Hematopoietic multipotent progenitor cell treated with erythropoietin and hydrocortisone succinate and interleukin-3 and kit ligand, for 8 days (in vitro differentiated cells): ENCODE measurements at regions not wholly inside any gene's neighbourhood (a gene's known extent, or its start where the extent isn't known, plus 50 kb on each side); places are given as distances from the start of the nearest gene placed in this dataset.
"Not testable (repeated sequence)": the region's sequence is repeated elsewhere in the genome, so short reads cannot be mapped to it uniquely, and the experiment has no call there.

Experiments
- DNase-seq: peaks from one replicate; pipeline ENCODE4 v3.0.0-alpha.2; 2015

- DNase-seq: no peak
Measured at GRCh38 chr6:113171882-113172281, 685.3 kb upstream of the MARCKS start.

DNA sequence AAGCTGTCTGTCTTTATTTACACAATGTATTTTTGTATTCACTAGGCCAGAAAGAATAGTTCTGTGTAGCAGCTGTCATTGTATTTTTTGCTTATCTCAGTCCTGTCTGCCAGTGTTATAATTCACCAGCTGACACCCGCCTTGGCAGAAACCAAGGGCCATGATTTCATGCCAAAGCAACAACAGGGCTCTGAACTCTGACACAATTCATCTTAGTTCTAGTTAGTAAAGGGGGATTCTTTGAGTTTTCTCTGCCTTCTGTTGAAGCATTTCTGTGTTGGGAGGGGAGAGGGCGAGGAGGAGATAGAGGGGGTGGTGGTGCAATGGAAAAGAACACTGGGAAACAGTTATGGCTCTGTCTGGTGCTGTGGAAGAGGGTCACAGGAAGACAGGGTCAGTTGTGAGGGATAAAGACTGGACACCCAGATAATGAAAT, 684.6 kb upstream of the MARCKS start:
- no peak for DNase-seq

DNA sequence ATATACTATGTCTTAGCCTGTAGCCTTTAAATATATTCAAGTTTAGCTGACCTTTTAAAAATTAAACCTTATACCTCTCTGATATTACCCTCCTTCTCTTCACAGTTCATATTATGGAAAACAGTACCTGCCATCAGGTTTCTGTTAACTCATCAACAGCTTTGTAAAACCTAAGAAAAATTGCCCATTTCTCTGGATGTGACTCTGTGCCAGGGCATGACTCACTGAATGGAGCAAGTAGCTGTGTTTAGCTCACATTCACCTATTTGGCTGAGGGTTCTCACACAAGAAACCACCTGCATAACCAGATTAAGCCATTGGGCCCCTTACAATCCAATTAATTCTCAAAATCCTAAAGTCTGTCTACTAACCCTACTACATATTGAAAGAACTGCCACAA, 678.8 kb upstream of the MARCKS start:
- no peak for DNase-seq

DNA sequence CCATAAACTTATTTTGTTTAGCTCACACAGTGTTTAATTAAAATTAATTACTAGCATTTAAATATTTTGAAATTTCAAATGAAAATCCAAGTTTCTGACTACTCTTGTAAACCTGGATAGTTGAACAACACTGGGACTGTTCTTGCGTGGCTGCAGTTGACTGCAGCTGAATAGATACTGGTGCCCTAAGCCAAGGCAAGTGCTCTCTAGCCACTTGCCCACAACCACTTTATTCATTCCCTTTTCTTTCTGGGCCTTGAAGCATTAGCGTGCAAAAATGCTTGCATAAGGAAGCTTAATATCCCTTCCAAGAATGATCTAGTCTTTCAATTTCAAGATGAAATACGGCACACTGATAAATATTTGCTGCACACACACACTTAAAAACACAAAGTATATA, 676.0 kb upstream of the MARCKS start:
- DNase-seq: no peak

- no peak for DNase-seq
Measured at GRCh38 chr6:113182370-113183141, 674.6 kb upstream of the MARCKS start.

- DNase-seq: no peak
Measured at GRCh38 chr6:113184291-113184690, 672.9 kb upstream of the MARCKS start.

GRCh38 chr6:113184736-113185135, 672.4 kb upstream of the MARCKS start:
- no peak for DNase-seq

GRCh38 chr6:113185299-113185698, 671.8 kb upstream of the MARCKS start:
- no peak for DNase-seq

- no peak for DNase-seq
Measured at GRCh38 chr6:113187661-113188060, 669.5 kb upstream of the MARCKS start.

GRCh38 chr6:113188962-113189361, 668.2 kb upstream of the MARCKS start:
- DNase-seq: no peak

DNA sequence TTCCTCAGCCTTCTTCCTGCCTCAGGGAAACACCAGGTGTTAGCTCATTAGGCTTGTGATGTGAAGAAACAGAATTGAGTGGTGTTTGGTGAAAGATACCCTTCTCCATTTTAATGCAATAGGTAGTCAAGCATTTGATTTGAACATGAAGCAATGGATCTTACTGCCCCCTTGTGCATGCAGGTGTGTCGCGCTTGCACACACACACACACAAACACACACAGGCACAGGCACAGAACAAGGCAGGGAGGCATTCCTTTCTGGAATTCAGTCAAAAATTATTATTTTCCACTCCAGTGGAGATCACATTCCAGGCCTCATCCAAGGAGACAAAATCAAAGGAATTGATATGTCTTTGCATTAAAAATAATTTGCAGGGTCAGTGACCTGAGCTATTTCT, 667.0 kb upstream of the MARCKS start:
- no peak for DNase-seq

- DNase-seq: no peak
Measured at GRCh38 chr6:113194090-113194489, 663.1 kb upstream of the MARCKS start.

GRCh38 chr6:113202852-113203714, 654.1 kb upstream of the MARCKS start:
- DNase-seq: no peak

GRCh38 chr6:113203715-113204110, 653.4 kb upstream of the MARCKS start:
- no peak for DNase-seq

DNA sequence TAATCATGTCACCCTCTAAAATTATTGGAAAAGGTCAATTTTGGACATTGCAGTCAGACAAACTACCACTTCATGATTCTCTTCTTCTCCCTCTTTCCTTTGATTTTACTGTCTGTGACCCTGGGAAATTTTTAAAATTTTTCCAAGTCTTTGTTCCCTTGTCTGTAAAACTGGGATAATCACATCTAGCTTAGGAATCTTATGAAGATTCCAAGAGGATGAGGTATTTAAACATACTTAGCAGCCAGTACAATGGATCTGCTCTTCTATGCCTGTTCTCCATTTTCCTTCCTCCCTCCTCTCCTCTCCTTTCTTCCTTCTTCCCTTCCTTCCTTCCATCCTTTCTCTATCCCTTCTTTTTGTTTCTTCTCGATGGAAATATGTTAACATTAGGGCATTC, 651.6 kb upstream of the MARCKS start:
- DNase-seq: no peak

- no peak for DNase-seq
Measured at GRCh38 chr6:113208726-113209125, 648.4 kb upstream of the MARCKS start.

DNA sequence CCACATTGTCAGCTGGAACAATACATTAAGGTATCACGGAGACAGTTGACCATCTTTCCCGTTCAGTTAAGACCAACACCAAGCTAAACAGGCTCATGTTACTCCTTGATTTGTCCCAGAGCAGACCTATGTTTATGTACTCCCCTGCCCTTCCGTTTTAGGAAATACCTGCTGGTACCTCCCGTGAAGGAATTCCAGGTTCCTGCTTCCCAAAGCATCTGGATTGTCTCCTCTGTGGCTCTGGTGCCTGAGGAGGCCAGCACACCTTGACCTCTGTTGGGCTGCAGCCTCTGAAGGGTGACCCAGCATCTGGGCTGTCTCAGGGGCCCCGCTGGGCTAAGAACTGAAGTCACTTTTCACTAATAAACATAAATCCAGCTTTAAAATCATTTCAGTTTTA, 647.8 kb upstream of the MARCKS start:
- DNase-seq: no peak

DNA sequence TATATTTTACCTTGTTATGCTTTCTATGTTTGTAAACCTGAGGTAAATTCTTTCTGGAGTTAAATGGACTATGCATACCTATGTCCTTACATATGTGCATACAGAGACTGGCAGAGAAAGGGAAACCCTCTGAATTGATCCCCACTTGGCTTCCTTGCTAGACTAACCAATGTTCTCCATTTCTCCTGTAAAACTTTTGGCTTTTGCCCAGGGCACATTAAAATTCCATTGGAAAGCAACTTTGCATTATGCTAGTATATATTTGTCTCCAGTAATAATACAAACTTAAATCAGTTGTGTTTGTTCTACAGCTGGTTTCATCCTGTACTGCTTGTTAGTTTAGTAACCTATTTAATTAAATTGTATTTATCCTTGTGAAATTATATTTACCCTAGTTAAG, 646.0 kb upstream of the MARCKS start:
- DNase-seq: no peak

- no peak for DNase-seq
Measured at GRCh38 chr6:113219783-113220182, 637.4 kb upstream of the MARCKS start.

DNA sequence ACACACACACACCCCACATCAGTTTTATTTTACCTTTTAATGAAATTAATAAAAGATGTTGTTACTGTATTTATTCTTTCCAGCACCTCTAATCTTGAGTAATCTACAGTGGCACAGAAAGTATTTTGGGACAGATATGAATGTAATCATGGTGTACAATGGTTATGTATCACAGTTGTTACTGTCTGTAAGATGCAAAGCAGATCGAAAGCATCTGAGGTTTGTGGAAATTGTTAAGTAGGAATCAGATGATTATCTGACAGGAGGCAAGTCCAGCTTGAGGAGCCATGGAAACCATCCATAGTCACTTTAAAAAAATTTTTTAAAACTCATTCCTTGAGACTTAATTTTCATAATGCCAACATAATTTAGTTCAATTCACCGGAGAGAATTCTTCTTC, 636.3 kb upstream of the MARCKS start:
- no peak for DNase-seq

- DNase-seq: no peak
Measured at GRCh38 chr6:113221850-113222249, 635.3 kb upstream of the MARCKS start.

DNA sequence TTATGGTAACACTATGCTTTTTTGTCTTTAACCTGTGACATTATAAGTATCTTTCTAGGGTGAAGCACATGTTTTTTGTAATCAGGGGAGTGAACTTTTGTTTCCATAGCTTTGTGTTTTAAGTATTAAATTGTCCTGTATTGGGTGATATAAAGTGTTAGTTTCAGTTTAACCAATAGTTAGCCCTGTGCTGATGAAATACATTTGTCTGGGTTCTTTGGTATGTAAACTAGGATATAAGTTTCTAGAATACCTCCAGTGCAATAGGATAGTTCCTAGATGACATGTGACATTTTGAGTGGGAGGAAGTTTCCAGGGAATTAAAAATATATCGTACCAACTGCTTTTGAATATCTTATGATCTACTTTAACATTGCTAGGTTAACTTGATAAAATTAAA, 611.0 kb upstream of the MARCKS start:
- no peak for DNase-seq

DNA sequence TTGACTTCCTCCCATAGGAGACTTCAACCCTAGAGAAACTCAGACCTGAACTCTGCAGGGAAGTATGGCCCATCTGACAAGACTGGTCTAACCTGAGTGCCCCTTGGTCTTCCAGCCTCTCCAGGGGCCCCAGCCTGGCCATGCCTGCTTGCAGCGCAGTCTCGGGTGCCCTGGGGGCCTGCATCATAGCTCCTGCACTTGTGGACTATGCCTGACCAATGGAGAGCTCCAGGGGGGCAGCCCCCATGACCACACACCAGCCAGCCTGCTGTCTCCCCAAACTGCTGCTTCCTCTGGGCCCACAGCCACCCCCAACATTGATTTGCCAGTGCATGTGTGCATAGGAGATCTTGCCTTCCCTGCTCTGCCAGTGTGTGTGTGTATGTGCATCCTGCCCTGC, 608.6 kb upstream of the MARCKS start:
- no peak for DNase-seq

GRCh38 chr6:113254194-113254593, 603.0 kb upstream of the MARCKS start:
- DNase-seq: not testable (repeated sequence)
